NCI-H510A treated with DMSO at 0.1 percent for 48 hours (cell line): ENCODE measurements at regions not wholly inside any gene's neighbourhood (a gene's known extent, or its start where the extent isn't known, plus 50 kb on each side); places are given as distances from the start of the nearest gene placed in this dataset.

Experiments used
- DNase-seq: peaks from one replicate; lab custom pipeline; 2025; lab: John Stamatoyannopoulos, UW

DNA sequence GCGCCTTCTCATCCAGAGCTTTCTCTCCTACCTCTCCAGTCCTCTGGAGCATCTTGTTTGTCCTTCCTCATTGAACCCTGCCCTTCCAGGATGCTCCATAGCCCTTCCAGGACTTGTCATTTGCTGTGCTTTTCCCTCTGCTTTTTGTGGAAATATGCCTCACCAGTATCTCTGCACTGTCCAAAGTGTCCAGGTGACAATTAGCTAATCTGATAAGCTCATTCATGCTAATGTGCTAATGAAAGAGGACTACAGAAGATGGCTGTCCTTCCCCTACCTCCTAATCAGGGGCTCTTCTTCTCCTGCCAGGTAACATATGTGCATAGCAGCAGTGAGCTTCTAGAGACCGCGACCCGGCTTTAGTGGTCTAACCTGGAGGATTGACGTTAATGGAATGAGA is 58.4 kb upstream of the OTX2 start:
- no peak for DNase-seq

DNA sequence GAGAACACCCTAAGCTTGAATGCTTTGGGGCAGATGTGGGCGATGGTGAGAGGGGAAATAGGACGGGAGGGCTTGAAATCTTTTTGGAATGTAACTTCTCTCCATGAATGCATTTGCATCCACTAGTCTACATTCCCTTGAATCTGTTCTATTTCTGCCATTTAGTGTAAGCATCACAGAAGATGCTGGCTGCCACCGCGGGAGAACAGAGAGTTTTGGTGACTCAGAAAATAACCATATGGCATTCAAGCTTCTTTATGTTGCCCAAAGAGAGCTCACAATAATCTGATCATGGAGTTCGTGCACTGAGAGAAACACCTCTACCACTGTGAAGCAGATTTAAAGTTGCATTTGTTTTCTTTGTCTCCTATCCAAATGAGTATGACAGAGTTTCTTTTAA is 52.6 kb upstream of the OTX2 start:
- no peak for DNase-seq

DNA sequence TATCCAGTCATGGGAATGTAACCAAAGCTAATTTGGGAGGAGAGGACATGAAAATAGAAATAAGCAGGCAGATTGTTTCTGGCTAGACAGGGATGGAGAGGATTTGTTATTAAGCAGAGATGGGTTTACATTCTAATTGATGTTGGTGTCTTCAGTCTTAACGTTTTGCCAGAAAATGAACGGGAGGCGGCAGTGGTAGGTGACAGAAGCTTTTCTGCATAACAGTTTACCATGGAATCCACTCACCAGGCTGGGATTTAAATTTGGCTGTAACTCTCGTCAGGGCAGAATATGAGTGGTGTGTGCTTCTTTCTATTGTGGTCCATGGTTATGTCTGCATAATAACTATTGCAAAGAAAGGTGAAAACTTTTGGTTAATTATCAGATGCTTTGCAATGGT is 50.2 kb upstream of the OTX2 start:
- no peak for DNase-seq
